Colon (tissue), 2 donors: ENCODE measurements at regions not wholly inside any gene's neighbourhood (a gene's known extent, or its start where the extent isn't known, plus 50 kb on each side); places are given as distances from the start of the nearest gene placed in this dataset.
"Not testable (repeated sequence)": the region's sequence is repeated elsewhere in the genome, so short reads cannot be mapped to it uniquely, and the experiment has no call there.

Experiments
- FAIRE-seq: peaks from 2 replicates; lab custom pipeline; 2012; peaks lifted over from hg19 to GRCh38; lab: Jason Lieb, UNC
- donor health status: control.
- donor health status: control.

GRCh38 chr11:109480251-109480650 is 58.3 kb downstream of the C11orf87 start:
- FAIRE-seq, result no peak

GRCh38 chr11:109486129-109486528 is 64.1 kb downstream of the C11orf87 start:
- FAIRE-seq, result no peak

DNA sequence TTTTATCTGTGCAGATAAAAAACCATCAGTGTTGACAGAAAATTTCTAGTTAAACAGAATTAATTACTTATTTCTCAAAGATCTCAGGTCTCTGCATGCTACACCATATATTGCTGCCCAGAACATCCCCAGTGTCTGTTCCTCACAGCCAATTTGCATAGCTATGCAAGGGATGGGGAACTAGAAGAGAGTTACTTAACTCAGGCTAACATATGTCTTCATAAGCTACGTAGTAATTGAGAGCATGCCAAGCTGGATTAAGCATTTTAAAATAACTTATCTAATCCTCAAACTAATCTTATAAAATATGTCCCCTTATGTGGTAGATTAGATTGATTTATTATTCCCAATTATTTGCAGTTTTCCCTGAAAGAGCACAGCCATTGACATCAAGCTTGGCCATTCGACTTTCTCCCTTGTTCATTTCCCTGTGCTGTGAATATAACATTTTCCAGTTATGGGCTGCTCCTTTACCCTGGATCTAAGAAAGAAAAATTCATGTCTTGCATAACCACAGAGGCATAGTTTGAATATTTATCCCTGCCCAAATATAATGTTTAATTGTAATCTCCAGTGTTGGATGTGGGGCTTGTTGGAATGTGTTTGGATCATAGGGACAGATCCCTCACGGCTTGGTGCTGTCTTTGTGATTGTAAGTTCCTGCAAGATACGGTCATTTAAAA is 69.1 kb downstream of the C11orf87 start:
- FAIRE-seq, result no peak

GRCh38 chr11:109506115-109506514 is 84.1 kb downstream of the C11orf87 start:
- no peak for FAIRE-seq

DNA sequence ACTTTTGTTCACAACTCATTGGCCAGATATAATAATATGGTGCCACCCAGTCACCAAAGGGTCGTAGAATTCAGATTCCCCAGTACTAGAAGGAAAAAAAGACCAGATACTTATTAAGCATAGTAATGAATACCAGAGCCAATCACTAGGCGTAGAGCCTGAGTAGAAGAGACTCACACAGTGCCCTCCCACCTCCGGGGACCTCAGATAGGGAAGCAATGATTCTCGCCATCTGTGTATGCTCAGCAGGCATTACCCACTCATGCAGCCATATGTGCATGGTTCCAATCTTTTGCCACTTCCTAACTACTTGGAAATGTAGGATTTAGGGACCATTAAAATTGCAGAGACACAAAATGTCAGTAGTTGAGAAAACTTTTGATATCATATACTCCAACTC is 85.3 kb downstream of the C11orf87 start:
- FAIRE-seq, result no peak

GRCh38 chr11:109507836-109508561 is 86.0 kb downstream of the C11orf87 start:
- FAIRE-seq, result no peak

GRCh38 chr11:109508943-109509342 is 87.0 kb downstream of the C11orf87 start:
- no peak for FAIRE-seq

DNA sequence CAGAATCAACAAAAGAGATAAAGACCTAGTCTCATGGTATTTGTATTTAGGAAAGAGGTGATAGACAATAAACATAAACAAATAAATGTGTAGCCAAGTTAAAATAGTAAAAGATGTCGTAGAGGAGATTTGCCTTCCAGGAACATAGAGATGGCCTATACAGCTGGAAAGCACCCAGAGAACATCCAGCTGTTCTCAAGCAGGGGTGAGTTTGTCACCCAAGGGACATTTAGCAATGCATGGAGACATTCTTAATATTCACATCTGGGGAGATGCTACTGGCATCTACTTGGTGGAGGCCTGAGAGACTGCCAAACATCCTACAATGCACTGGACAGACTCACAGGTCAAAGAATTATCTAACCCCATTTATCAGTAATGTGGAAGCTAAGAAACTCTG is 88.3 kb downstream of the C11orf87 start:
- no peak for FAIRE-seq

- no peak for FAIRE-seq
Measured at GRCh38 chr11:109511598-109511997, 89.6 kb downstream of the C11orf87 start.

DNA sequence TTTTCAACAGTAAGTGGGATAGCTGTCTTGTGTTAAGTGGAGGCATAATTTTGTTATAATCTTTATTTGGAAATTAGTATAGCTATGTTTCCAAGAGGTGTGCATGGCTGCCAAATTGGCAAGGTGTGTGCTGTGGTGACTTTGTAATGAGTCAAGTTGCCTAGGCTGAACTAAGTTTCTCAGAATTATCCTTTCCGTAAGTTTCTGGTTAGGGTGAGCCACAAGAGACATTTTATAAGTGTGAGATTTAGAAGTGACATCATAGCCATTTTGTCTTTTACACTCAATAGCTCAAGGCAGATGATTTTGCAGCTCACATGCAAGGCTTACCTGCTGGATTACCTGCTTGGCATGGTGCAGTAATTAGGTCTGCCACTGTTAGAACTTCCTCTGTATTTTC is 90.3 kb downstream of the C11orf87 start:
- FAIRE-seq, result no peak

DNA sequence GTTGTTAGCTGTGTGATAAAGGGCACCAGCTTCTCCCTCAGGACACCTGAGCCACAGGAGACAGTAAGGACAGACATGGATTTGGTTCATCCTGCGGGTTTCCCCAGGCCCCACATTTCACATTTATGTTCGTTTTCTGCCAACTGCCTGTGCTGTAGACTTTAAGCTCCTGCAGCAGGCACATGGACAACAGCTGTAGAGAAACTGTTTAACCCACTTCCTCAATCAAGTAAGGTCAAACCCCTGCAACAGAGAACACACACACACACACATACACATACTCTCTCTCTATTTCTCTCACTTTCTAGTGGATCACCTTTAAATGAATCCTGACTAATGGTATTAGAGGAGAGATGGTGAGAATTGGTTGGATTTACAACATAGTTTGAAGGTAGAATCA is 90.7 kb downstream of the C11orf87 start:
- FAIRE-seq, result no peak

- no peak for FAIRE-seq
Measured at GRCh38 chr11:109514313-109515018, 92.5 kb downstream of the C11orf87 start.

GRCh38 chr11:109519253-109519652 is 97.3 kb downstream of the C11orf87 start:
- FAIRE-seq, result no peak

DNA sequence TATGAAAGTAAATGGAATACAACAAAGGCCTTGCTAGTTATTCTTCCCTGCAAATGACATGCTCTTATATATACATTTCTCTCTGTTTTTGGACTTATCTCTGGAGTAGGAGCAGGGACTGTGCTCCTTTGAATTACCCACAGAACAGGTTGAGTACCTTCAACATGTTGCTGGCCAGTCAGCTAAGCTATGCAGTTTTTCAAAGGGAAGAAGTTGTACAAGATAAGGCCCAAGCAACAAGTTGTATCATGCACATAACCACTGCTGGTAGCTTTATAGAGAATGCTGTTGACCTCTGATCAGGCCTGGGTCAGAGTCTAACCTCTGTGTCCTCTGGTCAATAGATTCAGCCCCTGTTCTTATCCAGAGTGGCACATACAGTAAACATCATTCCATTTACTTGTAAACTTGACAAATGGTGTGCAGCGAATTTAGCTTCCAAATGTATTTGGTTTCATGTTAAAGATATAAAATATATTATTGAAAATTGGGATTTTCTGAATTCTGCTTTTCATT is 99.6 kb downstream of the C11orf87 start:
- no peak for FAIRE-seq

GRCh38 chr11:109522116-109522755 is 100.2 kb downstream of the C11orf87 start:
- no peak for FAIRE-seq

GRCh38 chr11:109525636-109526035 is 103.6 kb downstream of the C11orf87 start:
- FAIRE-seq, result not testable (repeated sequence)

- FAIRE-seq, result no peak
Measured at GRCh38 chr11:109526061-109526460, 104.1 kb downstream of the C11orf87 start.

- FAIRE-seq, result no peak
Measured at GRCh38 chr11:109526931-109527330, 104.9 kb downstream of the C11orf87 start.

DNA sequence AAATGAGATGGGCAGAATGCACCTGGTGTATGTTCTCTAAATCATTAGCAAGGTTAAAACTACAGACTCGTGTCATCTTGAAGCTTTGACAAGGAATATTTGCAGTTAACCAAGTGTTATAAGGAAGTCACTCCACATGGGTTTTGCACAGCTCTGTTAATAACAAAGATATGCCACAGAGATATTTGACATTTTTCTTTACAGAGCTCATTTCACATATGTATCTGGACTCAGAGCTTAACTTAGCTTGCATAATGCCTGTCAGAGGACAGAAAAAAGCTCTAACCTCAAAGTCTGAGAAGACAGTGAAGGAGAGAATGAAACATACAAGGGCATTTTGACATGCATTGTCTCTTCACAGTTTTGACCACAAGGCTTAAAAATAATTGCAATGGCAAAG is 105.5 kb downstream of the C11orf87 start:
- FAIRE-seq, result no peak

GRCh38 chr11:109547356-109548027 is 125.5 kb downstream of the C11orf87 start:
- FAIRE-seq, result no peak

DNA sequence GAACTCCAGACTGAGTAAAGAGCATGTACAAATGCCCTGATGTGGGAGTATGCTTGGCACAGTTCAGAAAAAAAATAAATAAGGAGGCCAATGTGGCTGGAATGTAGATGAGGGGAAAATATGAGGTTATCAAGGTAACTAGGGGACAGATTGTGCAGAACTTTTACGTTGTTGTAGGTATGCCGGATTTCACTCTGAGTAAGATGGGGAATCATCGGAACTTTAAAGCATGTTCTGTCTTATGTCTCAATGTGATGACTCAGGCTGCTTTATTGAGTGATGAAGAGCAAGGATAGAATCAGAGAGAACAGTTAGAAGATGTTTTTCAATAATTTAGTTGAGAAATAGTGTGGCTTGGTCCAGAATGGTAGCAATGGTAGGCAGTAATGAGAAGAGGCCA is 130.4 kb downstream of the C11orf87 start:
- FAIRE-seq, result no peak

- no peak for FAIRE-seq
Measured at GRCh38 chr11:109553284-109553683, 131.3 kb downstream of the C11orf87 start.
